M059J (cell line): ENCODE measurements at regions not wholly inside any gene's neighbourhood (a gene's known extent, or its start where the extent isn't known, plus 50 kb on each side); places are given as distances from the start of the nearest gene placed in this dataset.

Source experiments
- DNase-seq: peaks from one replicate; pipeline ENCODE4 v3.0.0-alpha.2; 2012; ENCODE audit warnings: low read depth

- DNase-seq: peak; percentile 64
Measured at GRCh38 chr18:67875060-67875459, 358.5 kb upstream of the DSEL start.

- no peak for DNase-seq
Measured at GRCh38 chr18:67865400-67865799, 348.9 kb upstream of the DSEL start.

GRCh38 chr18:67864677-67865340 is 348.3 kb upstream of the DSEL start:
- peak; percentile 79 for DNase-seq

- DNase-seq: peak; percentile 25
Measured at GRCh38 chr18:67862069-67862468, 345.5 kb upstream of the DSEL start.

- DNase-seq: no peak
Measured at GRCh38 chr18:67854340-67854739, 337.8 kb upstream of the DSEL start.

- DNase-seq: no peak
Measured at GRCh38 chr18:67846422-67847098, 330.0 kb upstream of the DSEL start.

- peak; percentile 33 for DNase-seq
Measured at GRCh38 chr18:67845035-67845434, 328.5 kb upstream of the DSEL start.

- DNase-seq: no peak
Measured at GRCh38 chr18:67840379-67840778, 323.9 kb upstream of the DSEL start.

GRCh38 chr18:67818432-67818831 is 301.9 kb upstream of the DSEL start:
- no peak for DNase-seq

- DNase-seq: no peak
Measured at GRCh38 chr18:67815280-67815679, 298.8 kb upstream of the DSEL start.

- no peak for DNase-seq
Measured at GRCh38 chr18:67813380-67814028, 297.0 kb upstream of the DSEL start.

GRCh38 chr18:67805261-67805660 is 288.7 kb upstream of the DSEL start:
- peak; percentile 15 for DNase-seq

- DNase-seq: peak; percentile 34
Measured at GRCh38 chr18:67794521-67794920, 278.0 kb upstream of the DSEL start.

GRCh38 chr18:67790527-67790926 is 274.0 kb upstream of the DSEL start:
- DNase-seq: no peak

GRCh38 chr18:67789165-67789545 is 272.6 kb upstream of the DSEL start:
- no peak for DNase-seq

- DNase-seq: no peak
Measured at GRCh38 chr18:67788310-67789164, 272.0 kb upstream of the DSEL start.

GRCh38 chr18:67783196-67783946 is 266.9 kb upstream of the DSEL start:
- DNase-seq: peak; percentile 95

GRCh38 chr18:67778016-67778415 is 261.5 kb upstream of the DSEL start:
- DNase-seq: peak; percentile 20

- no peak for DNase-seq
Measured at GRCh38 chr18:67776929-67777328, 260.4 kb upstream of the DSEL start.

- peak; percentile 71 for DNase-seq
Measured at GRCh38 chr18:67771271-67771670, 254.8 kb upstream of the DSEL start.

- DNase-seq: peak; percentile 50
Measured at GRCh38 chr18:67770520-67770919, 254.0 kb upstream of the DSEL start.
